Posterior cingulate gyrus (tissue), 11 donors: ENCODE measurements at regions not wholly inside any gene's neighbourhood (a gene's known extent, or its start where the extent isn't known, plus 50 kb on each side); places are given as distances from the start of the nearest gene placed in this dataset.
"Not testable (repeated sequence)": the region's sequence is repeated elsewhere in the genome, so short reads cannot be mapped to it uniquely, and the experiment has no call there.

Experiments
- DNase-seq, 10 donors: peaks; one replicate each; pipeline versions ENCODE4 v3.0.0 to v3.0.0-alpha.2; 2020 to 2021; ENCODE audit warnings: mixed read lengths in 3 of 10
- intact Hi-C: fragments of 100-400 bp; cut with DNase I; formaldehyde crosslinking; loops from one replicate; pipeline ENCODE4 v1.15.1; 2023

DNA sequence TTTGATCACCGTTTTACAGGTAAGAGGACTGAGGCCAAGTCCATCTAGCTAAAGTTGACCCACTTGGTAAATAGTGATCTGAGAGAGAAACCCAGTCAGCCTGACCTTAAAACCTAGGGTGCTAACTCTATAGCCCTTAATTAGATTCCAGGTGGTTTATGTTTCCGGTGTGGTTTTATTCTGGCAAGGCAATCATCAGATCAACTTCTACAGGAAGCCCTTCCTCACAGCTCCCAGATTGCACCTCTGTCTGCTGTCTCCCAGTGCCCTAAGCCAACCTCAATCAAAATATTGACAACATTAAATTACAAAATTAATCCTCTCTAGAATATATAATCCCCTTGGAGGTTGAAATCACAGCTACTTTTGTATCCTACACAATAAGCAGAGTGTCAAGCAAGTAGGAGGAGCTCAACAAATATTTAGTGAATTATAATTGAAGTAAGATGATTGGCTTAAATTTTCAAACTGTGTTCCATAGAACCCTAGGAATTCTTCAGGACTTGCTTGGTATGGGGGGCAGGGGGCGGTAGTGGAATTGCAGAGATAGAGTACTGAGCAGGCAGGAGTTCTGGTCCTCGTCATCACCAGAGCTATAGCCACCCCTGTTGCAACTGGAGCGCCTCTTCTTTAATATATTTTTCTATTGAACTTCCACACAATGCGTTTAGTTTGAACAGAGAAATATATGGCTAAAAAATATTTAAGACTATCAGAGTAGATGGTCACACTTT lies 692.8 kb upstream of the LRRN3 start:
- intact Hi-C loops, result no loop called here
- no peak for DNase-seq

- intact Hi-C loops, result no loop called here
- no peak for DNase-seq
These were observed 691.5 kb upstream of the LRRN3 start for GRCh38 chr7:110399421-110399820.

GRCh38 chr7:110400411-110400810 lies 690.5 kb upstream of the LRRN3 start:
- no peak for DNase-seq
- intact Hi-C loops, result no loop called here

DNA sequence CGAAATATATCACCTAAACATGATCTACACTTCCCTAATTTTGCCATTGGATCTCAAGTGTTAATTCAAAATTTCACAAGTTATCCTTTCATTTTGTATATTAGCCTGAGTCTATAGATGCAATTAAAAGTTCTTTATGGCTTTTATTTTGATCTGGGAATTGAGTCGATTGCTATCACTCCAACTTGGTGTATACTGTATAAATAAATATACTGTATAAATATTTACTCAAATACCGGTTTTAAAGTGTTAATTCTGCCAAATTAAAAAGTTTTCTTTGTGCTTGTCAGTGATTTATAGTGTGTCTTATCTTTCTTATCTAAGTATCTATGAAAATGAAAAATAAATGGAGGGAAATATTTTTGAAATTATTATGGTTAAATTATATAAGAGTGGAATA lies 683.7 kb upstream of the LRRN3 start:
- intact Hi-C loops, result no loop called here
- no peak for DNase-seq

- intact Hi-C loops, result no loop called here
- no peak for DNase-seq
These were observed 683.2 kb upstream of the LRRN3 start for GRCh38 chr7:110407706-110408105.

DNA sequence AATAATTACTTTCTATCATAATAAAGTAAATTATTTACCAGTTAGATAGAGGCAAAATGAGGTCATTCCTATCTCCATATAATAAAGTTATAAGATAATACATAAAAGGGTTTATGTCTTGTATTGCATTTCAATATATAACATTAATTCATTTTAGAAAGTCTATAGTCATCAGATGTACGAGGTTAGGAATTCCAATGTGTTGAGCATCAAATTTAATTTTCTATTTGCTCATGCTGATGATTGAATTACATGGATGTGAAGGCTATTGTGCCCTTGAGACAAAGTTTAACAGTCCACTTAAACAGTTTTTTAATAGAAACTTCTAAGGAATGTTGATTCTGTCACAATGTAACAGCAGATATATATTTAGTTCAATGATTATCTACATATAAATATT lies 678.3 kb upstream of the LRRN3 start:
- intact Hi-C loops, result no loop called here

GRCh38 chr7:110413038-110413437 lies 677.9 kb upstream of the LRRN3 start:
- intact Hi-C loops, result no loop called here
- no peak for DNase-seq

More for the DNA sequence above, 678.3 kb upstream of the LRRN3 start:
- DNase-seq, result no peak

- intact Hi-C loops, result no loop called here
- DNase-seq, result no peak
These were observed 673.3 kb upstream of the LRRN3 start for GRCh38 chr7:110417611-110418010.

- no peak for DNase-seq
- intact Hi-C loops, result no loop called here
These were observed 672.2 kb upstream of the LRRN3 start for GRCh38 chr7:110418659-110419280.

DNA sequence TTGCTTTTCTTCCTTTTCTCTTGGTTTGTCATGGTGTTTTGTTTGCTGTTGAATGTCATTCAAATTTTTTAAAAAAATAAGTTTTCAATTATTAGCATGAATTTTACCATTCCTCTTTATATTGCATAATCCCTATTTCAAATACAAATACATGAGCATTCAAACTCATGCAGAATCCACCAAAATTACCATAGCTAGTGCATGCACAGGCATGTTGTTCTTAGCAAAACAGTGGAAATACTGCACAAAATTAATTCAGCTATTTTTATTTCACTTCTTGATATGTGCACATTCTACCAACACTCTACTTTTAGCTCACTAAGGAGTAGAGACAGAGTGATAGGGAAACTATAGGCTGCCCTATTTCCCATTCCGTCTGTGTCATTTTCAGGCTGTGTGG lies 670.1 kb upstream of the LRRN3 start:
- intact Hi-C loops, result no loop called here
- DNase-seq, result no peak

- DNase-seq, result no peak
- intact Hi-C loops, result no loop called here
These were observed 669.3 kb upstream of the LRRN3 start for GRCh38 chr7:110421490-110422241.

- intact Hi-C loops, result no loop called here
- DNase-seq, result no peak
These were observed 658.8 kb upstream of the LRRN3 start for GRCh38 chr7:110432061-110432553.

DNA sequence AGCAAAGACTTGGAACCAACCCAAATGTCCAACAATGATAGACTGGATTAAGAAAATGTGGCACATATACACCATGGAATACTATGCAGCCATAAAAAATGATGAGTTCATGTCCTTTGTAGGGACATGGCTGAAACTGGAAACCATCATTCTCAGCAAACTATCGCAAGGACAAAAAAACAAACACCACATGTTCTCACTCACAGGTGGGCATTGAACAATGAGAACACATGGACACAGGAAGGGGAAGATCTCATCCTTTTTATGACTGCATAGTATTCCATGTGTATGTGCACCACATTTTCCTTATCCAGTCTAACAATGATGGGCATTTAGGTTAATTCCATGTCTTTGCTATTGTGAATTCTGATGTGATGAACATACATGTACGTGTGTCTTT lies 652.0 kb upstream of the LRRN3 start:
- DNase-seq, intact Hi-C loops: not testable (repeated sequence)

DNA sequence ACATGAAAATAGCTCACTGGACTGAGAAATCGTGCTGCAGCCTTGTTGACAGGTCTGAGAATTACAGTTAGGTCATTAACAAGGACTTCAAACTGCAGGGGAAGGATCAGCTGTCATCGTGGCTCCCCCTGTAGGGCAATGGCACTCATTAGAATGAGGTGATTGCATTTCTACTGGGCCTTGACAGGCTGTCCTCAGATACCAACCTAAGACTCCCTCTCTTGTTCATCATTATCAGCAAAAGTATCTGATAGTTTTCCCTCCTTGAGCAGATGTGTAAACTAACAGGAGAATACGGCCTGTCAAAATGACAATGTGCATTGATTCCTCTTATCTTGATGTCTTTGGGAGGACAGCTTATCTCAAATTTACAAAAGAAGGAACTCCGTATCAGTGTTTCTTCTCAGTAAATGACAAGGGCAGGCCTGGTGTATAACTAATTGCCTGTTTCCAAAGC lies 648.5 kb upstream of the LRRN3 start:
- DNase-seq, result no peak
- intact Hi-C loops, result no loop called here

- intact Hi-C loops, result no loop called here
- DNase-seq, result no peak
These were observed 644.3 kb upstream of the LRRN3 start for GRCh38 chr7:110446658-110447057.

DNA sequence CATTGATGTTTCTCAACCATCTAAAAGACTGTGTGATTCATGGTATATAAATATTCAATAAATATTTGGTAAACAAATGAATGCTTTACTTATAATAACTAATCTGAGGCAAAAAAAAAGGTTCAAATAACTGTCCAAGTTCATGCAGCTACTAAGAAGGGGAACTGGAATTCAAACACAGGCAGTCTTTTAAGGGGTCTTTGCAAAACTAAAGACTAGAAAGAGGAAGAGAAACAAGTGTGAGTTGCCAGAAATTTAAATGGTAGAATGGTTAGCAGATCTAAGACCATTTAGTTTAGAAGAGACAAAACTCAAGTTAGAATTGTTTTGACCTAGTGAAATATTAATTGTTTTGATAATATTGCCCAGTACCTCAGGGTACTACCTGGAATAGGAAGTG lies 642.0 kb upstream of the LRRN3 start:
- DNase-seq, result no peak

GRCh38 chr7:110454713-110455112 lies 636.2 kb upstream of the LRRN3 start:
- DNase-seq, result no peak
- intact Hi-C loops, result no loop called here

More for the DNA sequence above, 642.0 kb upstream of the LRRN3 start:
- intact Hi-C loops, result no loop called here

- no peak for DNase-seq
- intact Hi-C loops, result no loop called here
These were observed 629.3 kb upstream of the LRRN3 start for GRCh38 chr7:110461621-110462020.

DNA sequence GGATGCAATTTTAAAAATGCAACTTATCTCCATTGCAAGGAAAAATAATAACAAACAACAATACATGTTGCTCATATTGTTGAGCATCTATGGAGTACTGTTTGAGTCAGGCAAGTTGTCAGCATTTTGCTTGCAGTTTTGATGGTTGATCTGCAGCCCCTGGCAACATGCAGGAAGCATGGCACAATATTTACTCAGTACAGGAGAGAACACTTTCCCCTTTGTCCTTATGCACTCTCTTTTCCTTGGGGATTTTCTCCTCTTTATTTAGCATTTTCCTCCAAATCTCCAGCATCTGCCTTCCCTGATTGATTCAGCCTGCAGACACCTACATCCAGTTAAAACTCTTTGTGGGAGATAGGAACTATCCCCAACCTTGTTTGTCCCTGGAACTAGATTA lies 620.5 kb upstream of the LRRN3 start:
- intact Hi-C loops, result no loop called here
- DNase-seq, result no peak

DNA sequence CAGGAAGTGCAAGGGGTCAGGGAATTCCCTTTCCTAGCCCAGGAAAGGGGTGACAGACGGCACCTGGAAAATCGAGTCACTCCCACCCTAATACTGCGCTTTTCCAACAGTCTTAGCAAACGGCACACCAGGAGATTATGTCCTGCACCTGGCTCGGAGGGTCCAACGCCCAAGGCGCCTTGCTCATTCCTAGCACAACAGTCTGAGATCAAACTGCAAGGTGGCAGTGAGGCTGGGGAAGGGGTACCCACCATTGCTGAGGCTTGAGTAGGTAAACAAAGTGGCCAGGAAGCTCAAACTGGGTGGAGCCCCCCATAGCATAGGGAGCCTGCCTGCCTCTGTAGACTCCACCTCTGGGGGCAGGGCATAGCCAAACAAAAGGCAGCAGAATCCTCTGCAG lies 618.5 kb upstream of the LRRN3 start:
- peak in 1 of 10 donors; percentile 56 for DNase-seq
- intact Hi-C loops, result not testable (repeated sequence)

DNA sequence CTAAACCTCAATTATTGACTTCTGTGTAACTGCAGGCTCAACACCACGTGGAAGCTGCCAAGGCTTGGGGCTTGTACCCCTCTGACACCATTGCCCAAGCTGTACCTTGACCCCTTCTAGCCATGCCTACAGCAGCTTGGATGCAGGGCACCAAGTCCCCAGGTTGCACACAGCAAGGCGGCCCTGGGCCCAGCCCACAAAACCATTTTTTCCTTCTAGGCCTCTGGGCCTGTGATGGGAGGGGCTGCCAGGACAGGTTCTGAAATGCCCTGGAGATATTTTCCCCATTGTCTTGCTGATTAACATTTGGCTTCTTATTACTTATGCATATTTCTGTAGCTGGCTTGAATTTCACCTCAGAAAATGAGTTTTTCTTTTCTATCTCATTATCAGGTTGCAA lies 610.0 kb upstream of the LRRN3 start:
- intact Hi-C loops, result no loop called here
- DNase-seq, result peak in 1 of 10 donors; percentile 61
